Thyroid gland (tissue), 4 donors: ENCODE measurements at regions not wholly inside any gene's neighbourhood (a gene's known extent, or its start where the extent isn't known, plus 50 kb on each side); places are given as distances from the start of the nearest gene placed in this dataset.

Experiments
- CTCF ChIP-seq, 6 experiments: fragments of 200-600 bp in 3 of 6; fragments of 450-650 bp in 3 of 6; sonication (generic) in 3 of 6; IDR thresholded peaks; one replicate each; pipeline ENCODE4 v1.5.1; 2016 to 2019; ENCODE audit warnings: antibody characterized with exemption in 6 of 6, mild to moderate bottlenecking in 2 of 6, inconsistent platforms in 1 of 6, moderate library complexity in 1 of 6
- POLR2A ChIP-seq, 2 donors: fragments of 450-650 bp; IDR thresholded peaks; one replicate each; pipeline ENCODE4 v1.6.1; 2017; ENCODE audit warnings: antibody characterized with exemption in 2 of 2, mild to moderate bottlenecking in 2 of 2, moderate library complexity in 1 of 2

GRCh38 chr2:241964133-241964532, 94.6 kb downstream of the RTP5 start:
- TF ChIP-seq POLR2A (IDR thresholded peaks at IDR 0.05) (no peak), CTCF (IDR thresholded peaks at IDR 0.05) (no peak)
